Esophagus squamous epithelium (tissue), 5 donors: ENCODE measurements at regions not wholly inside any gene's neighbourhood (a gene's known extent, or its start where the extent isn't known, plus 50 kb on each side); places are given as distances from the start of the nearest gene placed in this dataset.

ENCODE experiments used
- DNase-seq: peaks from one replicate; lab custom pipeline; 2025; lab: John Stamatoyannopoulos, UW
- H3K27ac ChIP-seq, 4 donors: fragments of 200-600 bp; sonication (generic); one replicate each; pipeline ENCODE4 v1.5.1; 2016 to 2019; ENCODE audit warnings: mild to moderate bottlenecking in 1 of 4
- H3K27me3 ChIP-seq, 4 donors: fragments of 200-600 bp; sonication (generic); 1 replicate in 3 of 4; 2 replicates in 1 of 4; pipeline versions ENCODE4 v1.5.1 to v1.6.0; 2017 to 2021; ENCODE audit warnings: antibody characterized with exemption in 1 of 4
- H3K36me3 ChIP-seq, 3 donors: fragments of 200-600 bp; sonication (generic); one replicate each; pipeline ENCODE4 v1.5.1; 2016 to 2019
- H3K4me1 ChIP-seq, 3 donors: fragments of 200-600 bp; sonication (generic); one replicate each; pipeline ENCODE4 v1.5.1; 2017 to 2019
- H3K4me3 ChIP-seq, 4 donors: fragments of 200-600 bp; sonication (generic); 1 replicate in 3 of 4; 2 replicates in 1 of 4; pipeline ENCODE4 v1.5.1; 2016 to 2019; ENCODE audit warnings: mild to moderate bottlenecking in 2 of 4, moderate library complexity in 1 of 4
- H3K9me3 ChIP-seq, 3 donors: fragments of 200-600 bp; sonication (generic); one replicate each; pipeline ENCODE4 v1.5.1; 2016 to 2019
- CTCF ChIP-seq, 6 experiments: fragments of 450-650 bp in 4 of 6; fragments of 200-600 bp in 2 of 6; sonication (generic) in 2 of 6; IDR thresholded peaks; one replicate each; pipeline ENCODE4 v1.5.1; 2016 to 2019; ENCODE audit warnings: antibody characterized with exemption in 6 of 6, mild to moderate bottlenecking in 4 of 6, moderate library complexity in 4 of 6
- POLR2A ChIP-seq, 4 donors: fragments of 450-650 bp; IDR thresholded peaks; one replicate each; pipeline ENCODE4 v1.6.1; 2017; ENCODE audit warnings: antibody characterized with exemption in 4 of 4, mild to moderate bottlenecking in 4 of 4, moderate library complexity in 3 of 4
- WGBS, 2 donors: methylation state at CpG; one replicate each; pipeline ENCODE4 v1.1.5; 2018; 5-methylcytosine and 5-hydroxymethylcytosine counted together
- intact Hi-C: fragments of 100-400 bp; cut with DNase I; formaldehyde crosslinking; loops from one replicate; pipeline ENCODE4 v1.15.0; 2022
- donor health status: DM: yes; HTN: yes; CAD: no.

GRCh38 chr2:176415937-176416499 lies 146.8 kb downstream of the MTX2 start:
- H3K4me1 ChIP-seq = peaks cover 0 to 10% (median 0%) of the 10 kb centered on the region in 3 donors
- 69 to 74% methylated on average over 3 of the region's 3 CpGs for WGBS, 2 donors
- H3K27ac ChIP-seq = no peak overlapping the region
- H3K9me3 ChIP-seq = no peaks in the 10 kb centered on the region
- no peak for DNase-seq
- TF ChIP-seq POLR2A (IDR thresholded peaks at IDR 0.05) (no peak), CTCF (IDR thresholded peaks at IDR 0.05) (no peak)
- no peaks in the 10 kb centered on the region for H3K36me3 ChIP-seq
- intact Hi-C loops = no loop called here
- H3K27me3 ChIP-seq = peaks cover 0 to 34% (median 0%) of the 10 kb centered on the region in 4 donors
- no peak overlapping the region for H3K4me3 ChIP-seq

- 86 to 93% methylated on average over 6 of the region's 6 CpGs for WGBS, 2 donors
- DNase-seq = no peak
- no peak overlapping the region for H3K27ac ChIP-seq
- intact Hi-C loops = no loop called here
- no peak for TF ChIP-seq POLR2A (IDR thresholded peaks at IDR 0.05)
- no peak for TF ChIP-seq CTCF (IDR thresholded peaks at IDR 0.05)
- H3K27me3 ChIP-seq = peaks cover 0 to 19% (median 0%) of the 10 kb centered on the region in 4 donors
- no peak overlapping the region for H3K4me3 ChIP-seq
- peaks cover 0 to 10% (median 0%) of the 10 kb centered on the region in 3 donors for H3K4me1 ChIP-seq
- no peaks in the 10 kb centered on the region for H3K9me3 ChIP-seq
- no peaks in the 10 kb centered on the region for H3K36me3 ChIP-seq
These were observed 149.5 kb downstream of the MTX2 start for GRCh38 chr2:176418768-176419167.

DNA sequence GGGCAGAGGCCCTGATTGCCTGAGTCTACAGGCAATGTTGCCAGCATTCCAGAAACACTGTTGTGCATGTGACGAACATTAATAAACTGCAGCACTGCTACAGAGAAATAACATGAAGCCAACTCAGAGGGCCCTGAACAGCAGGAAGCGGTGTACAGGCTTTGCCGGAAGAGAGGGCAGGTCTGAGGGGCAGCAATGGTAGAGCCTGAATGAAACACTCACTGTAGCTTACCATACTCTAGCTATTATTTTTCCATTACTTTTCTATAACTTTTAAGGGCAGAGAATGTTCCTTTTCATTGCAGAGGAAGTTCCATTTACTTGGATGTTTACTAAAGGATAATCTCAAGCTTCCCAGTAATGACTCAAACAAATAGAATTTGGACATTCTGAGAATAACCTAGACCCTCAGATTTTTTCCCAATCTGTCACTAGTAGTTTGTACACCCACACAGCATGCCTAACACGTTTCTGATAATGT lies 150.4 kb downstream of the MTX2 start:
- Histone ChIP-seq H3K4me1 (peaks cover 0 to 10% (median 0%) of the 10 kb centered on the region in 3 donors), H3K9me3 (no peaks in the 10 kb centered on the region), H3K4me3 (no peak overlapping the region), H3K27ac (no peak overlapping the region), H3K27me3 (peaks cover 0 to 16% (median 0%) of the 10 kb centered on the region in 4 donors), H3K36me3 (no peaks in the 10 kb centered on the region)
- intact Hi-C loops = no loop called here
- TF ChIP-seq POLR2A (IDR thresholded peaks at IDR 0.05) = no peak
- TF ChIP-seq CTCF (IDR thresholded peaks at IDR 0.05) = no peak
- 32 to 63% methylated on average over 3 to 4 of the region's 4 CpGs for WGBS, 2 donors
- DNase-seq = no peak

DNA sequence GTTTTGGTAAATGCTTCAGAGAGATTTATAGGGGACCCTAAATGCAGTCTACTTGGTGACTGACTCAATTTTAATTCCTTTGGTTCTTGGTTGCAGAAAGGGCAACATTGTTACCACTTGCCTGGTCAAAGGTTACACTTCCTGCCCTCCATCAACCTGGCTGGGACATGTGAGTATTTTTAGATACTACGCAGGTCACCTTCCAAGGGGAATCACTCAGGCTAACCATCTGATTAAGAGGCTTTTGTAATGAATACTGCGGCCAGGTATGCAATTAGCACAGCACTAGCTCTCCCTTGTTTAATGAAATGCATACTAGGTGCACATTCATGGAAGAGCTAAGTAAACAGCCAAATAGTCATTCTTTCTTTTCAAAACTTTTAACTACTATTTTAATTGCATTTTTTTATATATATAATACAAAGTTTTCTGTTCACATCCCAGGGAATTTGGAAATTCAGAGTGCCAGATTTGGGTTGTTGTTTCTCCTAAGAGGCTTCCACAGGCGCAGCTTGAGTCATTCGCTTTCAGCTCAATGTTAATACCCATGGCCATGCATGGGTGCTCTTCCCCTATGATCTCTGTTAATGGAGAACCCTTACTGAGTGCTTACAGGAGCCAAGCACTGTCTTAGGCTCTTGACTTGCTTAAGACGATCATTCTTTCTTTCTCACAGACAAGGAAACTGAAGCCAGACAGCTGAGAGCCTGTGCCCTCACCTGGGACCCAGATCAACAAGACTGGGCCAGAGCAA lies 152.2 kb downstream of the MTX2 start:
- DNase-seq = no peak
- intact Hi-C loops = no loop called here
- TF ChIP-seq CTCF (IDR thresholded peaks at IDR 0.05) (no peak), POLR2A (IDR thresholded peaks at IDR 0.05) (no peak)
- peaks cover 0 to 5% (median 0%) of the 10 kb centered on the region in 3 donors for H3K4me1 ChIP-seq
- H3K4me3 ChIP-seq = no peak overlapping the region
- no peaks in the 10 kb centered on the region for H3K36me3 ChIP-seq
- no peak overlapping the region for H3K27ac ChIP-seq
- H3K9me3 ChIP-seq = no peaks in the 10 kb centered on the region
- WGBS, 2 donors = 83 to 84% methylated on average over 4 to 5 of the region's 5 CpGs
- peaks cover 0 to 3% (median 0%) of the 10 kb centered on the region in 4 donors for H3K27me3 ChIP-seq

DNA sequence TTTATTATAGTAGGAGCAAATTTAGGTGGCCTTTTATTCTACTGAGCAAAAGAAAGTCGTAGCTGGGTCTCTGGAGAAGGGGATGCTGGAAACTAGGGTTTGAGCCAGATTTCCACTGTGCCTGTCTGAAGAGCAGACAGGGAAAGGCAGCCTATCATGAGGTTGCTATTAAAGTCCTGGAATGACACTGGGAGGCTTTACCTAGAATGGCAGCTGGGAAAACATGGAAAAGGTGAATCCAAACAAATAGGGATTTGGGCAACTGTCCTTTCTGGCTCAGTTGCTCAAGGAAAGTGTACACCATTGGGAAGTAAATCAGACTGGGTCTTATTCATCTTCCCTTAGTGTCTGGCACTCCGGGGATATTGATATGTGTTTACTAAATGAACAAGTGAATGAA lies 154.6 kb downstream of the MTX2 start:
- no peaks in the 10 kb centered on the region for H3K36me3 ChIP-seq
- peaks cover 0 to 10% (median 0%) of the 10 kb centered on the region in 4 donors for H3K27me3 ChIP-seq
- H3K4me3 ChIP-seq = no peak overlapping the region
- H3K4me1 ChIP-seq = peaks cover 0 to 5% (median 0%) of the 10 kb centered on the region in 3 donors
- TF ChIP-seq POLR2A (IDR thresholded peaks at IDR 0.05) = no peak
- no peak for TF ChIP-seq CTCF (IDR thresholded peaks at IDR 0.05)
- WGBS, 2 donors = 35 to 38% methylated on average over 2 of the region's 2 CpGs
- no peak for DNase-seq
- intact Hi-C loops = no loop called here
- H3K9me3 ChIP-seq = no peaks in the 10 kb centered on the region
- H3K27ac ChIP-seq = no peak overlapping the region
